Right atrium auricular region (tissue), 2 donors: ENCODE measurements at regions not wholly inside any gene's neighbourhood (a gene's known extent, or its start where the extent isn't known, plus 50 kb on each side); places are given as distances from the start of the nearest gene placed in this dataset.
A peak's percentile ranks its signal among the peaks of the same experiment; 100 is the strongest.

Experiments used
- DNase-seq: peaks from one replicate; pipeline ENCODE4 v3.0.0-alpha.2; 2019; ENCODE audit warnings: low spot score
- H3K27ac ChIP-seq, 2 donors: fragments of 200-600 bp; sonication (generic); 1 replicate in 1 of 2; 2 replicates in 1 of 2; pipeline ENCODE4 v1.5.1; 2016 to 2019
- H3K27me3 ChIP-seq, 2 donors: fragments of 200-600 bp; sonication (generic); one replicate each; pipeline versions ENCODE4 v1.5.1 to v1.6.0; 2017 to 2019
- H3K36me3 ChIP-seq: fragments of 200-600 bp; sonication (generic); one replicate; pipeline ENCODE4 v1.5.1; 2016
- H3K4me1 ChIP-seq, 2 donors: fragments of 200-600 bp; sonication (generic); one replicate each; pipeline versions ENCODE4 v1.5.1 to v1.6.0; 2017 to 2019
- H3K4me3 ChIP-seq, 2 donors: fragments of 200-600 bp; sonication (generic); 1 replicate in 1 of 2; 2 replicates in 1 of 2; pipeline ENCODE4 v1.5.1; 2017 to 2019; ENCODE audit warnings: mild to moderate bottlenecking in 1 of 2, moderate library complexity in 1 of 2
- H3K9me3 ChIP-seq, 2 donors: fragments of 200-600 bp; sonication (generic); one replicate each; pipeline ENCODE4 v1.5.1; 2019
- CTCF ChIP-seq, 2 donors: fragments of 200-600 bp; sonication (generic); IDR thresholded peaks; one replicate each; pipeline ENCODE4 v1.5.1; 2019; ENCODE audit warnings: antibody characterized with exemption in 2 of 2

DNA sequence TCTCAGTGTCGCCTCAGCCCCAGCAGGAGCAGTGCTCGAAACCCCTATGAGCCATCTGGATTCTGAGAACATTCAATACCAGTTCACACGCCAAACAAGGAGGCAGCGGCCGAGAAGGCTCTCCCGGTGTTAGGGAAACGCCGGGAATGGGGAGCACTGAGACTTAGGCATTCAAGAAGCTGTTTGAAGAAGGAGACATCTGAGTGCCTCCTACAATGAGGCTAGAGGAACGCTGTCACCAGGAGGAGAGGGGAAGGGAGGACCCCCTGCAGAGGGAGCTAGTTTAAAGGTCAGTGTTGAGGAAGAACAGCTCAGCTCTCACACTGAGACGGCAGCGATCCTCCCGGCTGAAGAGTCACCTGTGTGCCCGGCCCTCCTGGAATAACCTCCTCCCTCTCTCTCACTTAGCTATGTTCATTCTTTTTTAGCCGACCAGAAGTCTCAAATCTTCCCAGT, 69.9 kb downstream of the SERPINA3 start:
- Histone ChIP-seq H3K36me3 (no peaks in the 10 kb centered on the region), H3K9me3 (no peaks in the 10 kb centered on the region), H3K4me1 (no peaks in the 10 kb centered on the region), H3K4me3 (no peak overlapping the region), H3K27ac (no peak overlapping the region), H3K27me3 (no peaks in the 10 kb centered on the region)
- no peak for TF ChIP-seq CTCF (IDR thresholded peaks at IDR 0.05)
- DNase-seq: no peak

DNA sequence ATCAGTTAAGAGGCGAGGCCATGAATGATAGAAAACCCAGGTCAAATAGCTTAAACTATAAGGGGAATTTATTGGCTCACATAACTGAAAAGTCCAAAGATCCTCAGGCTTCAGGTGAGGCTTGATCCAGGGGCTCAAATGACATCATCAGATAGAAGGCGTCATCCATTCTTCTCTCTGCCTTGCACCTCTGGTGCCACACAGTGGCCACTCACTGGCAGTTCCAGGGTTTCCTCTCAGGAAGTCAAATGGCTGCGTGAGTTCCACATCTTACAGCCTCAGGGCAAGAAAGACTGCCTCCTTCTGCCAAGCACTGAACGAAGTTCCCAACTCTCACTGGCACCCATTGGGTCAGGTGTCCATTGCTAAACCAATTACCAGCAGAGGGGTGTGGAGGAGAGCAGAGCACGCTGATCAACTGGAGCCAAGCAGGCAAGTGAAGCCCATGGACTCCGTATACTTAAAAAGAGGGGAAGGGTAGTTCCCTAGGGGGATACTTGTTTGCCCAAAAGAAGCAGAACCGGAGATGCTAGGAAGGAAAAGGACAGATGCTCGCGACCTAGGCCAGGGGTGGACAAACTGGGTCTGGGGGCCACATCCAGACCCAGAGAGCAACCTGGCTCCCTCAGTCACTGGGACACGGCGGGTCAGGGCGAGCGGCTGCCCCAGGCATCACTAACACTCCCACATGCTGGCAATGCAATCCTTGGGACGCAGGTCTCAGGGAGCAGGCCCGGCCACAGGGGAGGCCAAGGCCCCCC, 69.3 kb downstream of the SERPINA3 start:
- H3K9me3 ChIP-seq: no peaks in the 10 kb centered on the region
- TF ChIP-seq CTCF (IDR thresholded peaks at IDR 0.05): peak in 1 of 2 donors; percentile 51
- DNase-seq: no peak
- no peaks in the 10 kb centered on the region for H3K27me3 ChIP-seq
- no peak overlapping the region for H3K27ac ChIP-seq
- no peak overlapping the region for H3K4me3 ChIP-seq
- no peaks in the 10 kb centered on the region for H3K36me3 ChIP-seq
- no peaks in the 10 kb centered on the region for H3K4me1 ChIP-seq

DNA sequence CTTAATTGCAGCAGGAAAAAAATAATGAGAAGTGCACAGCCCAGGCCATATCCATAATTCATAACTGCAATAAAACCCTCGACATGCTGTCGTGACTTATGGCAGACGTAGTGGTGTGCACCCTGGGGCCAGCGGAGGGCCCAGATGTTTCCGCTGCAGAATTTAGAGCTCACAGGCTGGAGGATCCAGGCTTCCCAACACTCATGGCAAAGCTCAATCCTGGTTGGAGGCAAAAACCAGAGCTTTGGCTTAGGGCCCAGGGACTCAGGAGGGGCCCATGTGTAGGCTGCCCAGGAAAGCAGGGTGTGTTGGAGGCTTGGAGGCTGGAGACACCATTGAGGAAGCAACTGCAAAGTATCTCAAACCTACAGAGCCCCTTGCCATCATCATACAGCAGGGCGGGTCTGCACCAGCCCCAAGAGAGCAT, 68.7 kb downstream of the SERPINA3 start:
- no peaks in the 10 kb centered on the region for H3K4me1 ChIP-seq
- DNase-seq: no peak
- no peaks in the 10 kb centered on the region for H3K36me3 ChIP-seq
- TF ChIP-seq CTCF (IDR thresholded peaks at IDR 0.05): no peak
- no peak overlapping the region for H3K4me3 ChIP-seq
- H3K27me3 ChIP-seq: no peaks in the 10 kb centered on the region
- H3K27ac ChIP-seq: no peak overlapping the region
- H3K9me3 ChIP-seq: no peaks in the 10 kb centered on the region

- no peaks in the 10 kb centered on the region for H3K4me1 ChIP-seq
- no peak for DNase-seq
- no peaks in the 10 kb centered on the region for H3K27me3 ChIP-seq
- no peaks in the 10 kb centered on the region for H3K9me3 ChIP-seq
- no peaks in the 10 kb centered on the region for H3K36me3 ChIP-seq
- no peak overlapping the region for H3K27ac ChIP-seq
- no peak overlapping the region for H3K4me3 ChIP-seq
- no peak for TF ChIP-seq CTCF (IDR thresholded peaks at IDR 0.05)
Measured at GRCh38 chr14:94679937-94680861, 68.0 kb downstream of the SERPINA3 start.

GRCh38 chr14:94679106-94679810, 67.1 kb downstream of the SERPINA3 start:
- no peak for DNase-seq
- no peak overlapping the region for H3K4me3 ChIP-seq
- no peaks in the 10 kb centered on the region for H3K36me3 ChIP-seq
- TF ChIP-seq CTCF (IDR thresholded peaks at IDR 0.05): no peak
- no peaks in the 10 kb centered on the region for H3K27me3 ChIP-seq
- no peaks in the 10 kb centered on the region for H3K4me1 ChIP-seq
- H3K27ac ChIP-seq: no peak overlapping the region
- no peaks in the 10 kb centered on the region for H3K9me3 ChIP-seq
